HEK293 (cell line): ENCODE measurements at regions not wholly inside any gene's neighbourhood (a gene's known extent, or its start where the extent isn't known, plus 50 kb on each side); places are given as distances from the start of the nearest gene placed in this dataset.

Experiments used
- CTCF ChIA-PET: fragments of 350-600 bp; formaldehyde crosslinking; extraction: SDS; loops from one replicate; lab custom pipeline; 2021; ENCODE audit warnings: antibody characterized with exemption; lab: Yijun Ruan, JAX
- POLR2A ChIA-PET: fragments of 300-600 bp; formaldehyde crosslinking; extraction: SDS; loops from one replicate; lab custom pipeline; 2020; ENCODE audit warnings: antibody characterized with exemption, inconsistent platforms; lab: Yijun Ruan, JAX
- H3K27ac ChIP-seq: fragments of 200-500 bp; sonication (Bioruptor generic); 2 replicates; pipeline ENCODE4 v1.5.1; 2014; ENCODE audit warnings: low read depth, low read length, control low read depth, inconsistent platforms; ENCODE audit errors: extremely low read depth
- H3K36me3 ChIP-seq, 2 experiments: fragments of 200-500 bp in 1 of 2; sonication (Bioruptor generic) in 1 of 2; 1 replicate in 1 of 2; 2 replicates in 1 of 2; pipeline ENCODE4 v1.5.1; 2014 to 2017; ENCODE audit warnings: inconsistent platforms in 2 of 2, low read length in 2 of 2; ENCODE audit not compliant: control insufficient read depth in 2 of 2, insufficient read depth in 1 of 2
- H3K4me1 ChIP-seq: fragments of 200-500 bp; sonication (Bioruptor generic); 2 replicates; pipeline ENCODE4 v1.5.1; 2014; ENCODE audit warnings: mild to moderate bottlenecking, low read length, inconsistent platforms; ENCODE audit not compliant: control insufficient read depth, insufficient read depth
- H3K4me3 ChIP-seq: 2 replicates; pipeline ENCODE4 v1.5.1; 2011; ENCODE audit warnings: low read depth, mild to moderate bottlenecking, control low read depth, low read length, moderate library complexity
- H3K9me3 ChIP-seq: fragments of 200-500 bp; sonication (Bioruptor generic); 2 replicates; pipeline ENCODE4 v1.5.1; 2014; ENCODE audit warnings: low read depth, low read length, inconsistent platforms; ENCODE audit not compliant: control insufficient read depth, insufficient read depth
- HOXA7 ChIP-seq: sonication (generic); formaldehyde crosslinking; IDR thresholded peaks from 2 replicates; pipeline ENCODE4 v1.8.1; 2022; ENCODE audit warnings: missing genetic modification reagents, borderline replicate concordance
- KLF10 ChIP-seq: fragments of 450-650 bp; IDR thresholded peaks from 2 replicates; pipeline ENCODE4 v1.5.1; 2018; ENCODE audit warnings: missing biosample characterization, mild to moderate bottlenecking, missing genetic modification characterization
- PBX3 ChIP-seq: sonication (generic); formaldehyde crosslinking; IDR thresholded peaks from 2 replicates; pipeline ENCODE4 v1.8.1; 2022; ENCODE audit warnings: mild to moderate bottlenecking, moderate library complexity, missing genetic modification reagents
- SCRT2 ChIP-seq: fragments of 450-650 bp; formaldehyde crosslinking; IDR thresholded peaks from 2 replicates; pipeline ENCODE4 v1.5.1; 2016; ENCODE audit warnings: missing biosample characterization, missing genetic modification characterization
- SETDB1 ChIP-seq: IDR thresholded peaks from one replicate; pipeline ENCODE4 v1.6.1; 2017; ENCODE audit warnings: mild to moderate bottlenecking, low read length, moderate library complexity, mixed read lengths; ENCODE audit not compliant: insufficient read length
- ZBTB17 ChIP-seq: fragments of 450-650 bp; formaldehyde crosslinking; IDR thresholded peaks from 2 replicates; pipeline ENCODE4 v1.5.1; 2016; ENCODE audit warnings: missing biosample characterization, missing genetic modification characterization
- ZBTB21 ChIP-seq: fragments of 450-650 bp; formaldehyde crosslinking; IDR thresholded peaks from 2 replicates; pipeline ENCODE4 v1.5.1; 2017; ENCODE audit warnings: missing biosample characterization, missing genetic modification characterization
- ZBTB44 ChIP-seq: fragments of 450-650 bp; IDR thresholded peaks from 2 replicates; pipeline ENCODE4 v1.5.1; 2018; ENCODE audit warnings: missing biosample characterization, mild to moderate bottlenecking, missing genetic modification characterization
- ZFP41 ChIP-seq: fragments of 450-650 bp; formaldehyde crosslinking; IDR thresholded peaks from 2 replicates; pipeline ENCODE4 v1.5.1; 2016; ENCODE audit warnings: missing biosample characterization, missing genetic modification characterization, borderline replicate concordance
- ZNF132 ChIP-seq: fragments of 450-650 bp; formaldehyde crosslinking; IDR thresholded peaks from 2 replicates; pipeline ENCODE4 v1.5.1; 2017; ENCODE audit warnings: missing biosample characterization, missing genetic modification characterization, borderline replicate concordance
- ZNF175 ChIP-seq: fragments of 450-650 bp; formaldehyde crosslinking; IDR thresholded peaks from 2 replicates; pipeline ENCODE4 v1.5.1; 2016; ENCODE audit warnings: missing biosample characterization, missing genetic modification characterization
- ZNF274 ChIP-seq, 2 experiments: fragments of 200-500 bp in 1 of 2; fragments of 450-650 bp in 1 of 2; sonication (Bioruptor generic) in 1 of 2; formaldehyde crosslinking in 1 of 2; IDR thresholded peaks; 2 replicates each; pipeline versions ENCODE4 v1.5.1 to v1.6.1; 2014 to 2016; ENCODE audit warnings: borderline replicate concordance in 1 of 2, inconsistent platforms in 1 of 2, low read length in 1 of 2, missing biosample characterization in 1 of 2, missing genetic modification characterization in 1 of 2
- ZNF311 ChIP-seq: fragments of 450-650 bp; formaldehyde crosslinking; IDR thresholded peaks from 2 replicates; pipeline ENCODE4 v1.5.1; 2017; ENCODE audit warnings: missing biosample characterization, missing genetic modification characterization, borderline replicate concordance
- ZNF324 ChIP-seq: fragments of 450-650 bp; formaldehyde crosslinking; IDR thresholded peaks from 2 replicates; pipeline ENCODE4 v1.5.1; 2016; ENCODE audit warnings: missing biosample characterization, missing genetic modification characterization
- ZNF350 ChIP-seq: fragments of 450-650 bp; formaldehyde crosslinking; IDR thresholded peaks from 2 replicates; pipeline ENCODE4 v1.5.0; 2017; ENCODE audit warnings: missing biosample characterization, mild to moderate bottlenecking, missing genetic modification characterization
- ZNF404 ChIP-seq: fragments of 450-650 bp; formaldehyde crosslinking; IDR thresholded peaks from 2 replicates; pipeline ENCODE4 v1.5.1; 2017; ENCODE audit warnings: missing biosample characterization, missing genetic modification characterization
- ZNF514 ChIP-seq: fragments of 450-650 bp; formaldehyde crosslinking; IDR thresholded peaks from 2 replicates; pipeline ENCODE4 v1.5.1; 2016; ENCODE audit warnings: missing biosample characterization, missing genetic modification characterization
- ZNF580 ChIP-seq: fragments of 450-650 bp; formaldehyde crosslinking; IDR thresholded peaks from 2 replicates; pipeline ENCODE4 v1.5.1; 2016; ENCODE audit warnings: missing biosample characterization, missing genetic modification characterization
- ZNF707 ChIP-seq: fragments of 450-650 bp; formaldehyde crosslinking; IDR thresholded peaks from 2 replicates; pipeline ENCODE4 v1.5.1; 2016; ENCODE audit warnings: missing biosample characterization, missing genetic modification characterization
- ZNF747 ChIP-seq: fragments of 450-650 bp; formaldehyde crosslinking; IDR thresholded peaks from 2 replicates; pipeline ENCODE4 v1.5.1; 2016; ENCODE audit warnings: missing biosample characterization, missing genetic modification characterization
- ZNF76 ChIP-seq: fragments of 450-650 bp; formaldehyde crosslinking; IDR thresholded peaks from 2 replicates; pipeline ENCODE4; 2016; ENCODE audit warnings: low read depth, missing biosample characterization, missing genetic modification characterization, borderline replicate concordance
- ZNF791 ChIP-seq: fragments of 450-650 bp; formaldehyde crosslinking; IDR thresholded peaks from 2 replicates; pipeline ENCODE4 v1.5.1; 2016; ENCODE audit warnings: missing biosample characterization, missing genetic modification characterization
- ZNF843 ChIP-seq: fragments of 450-650 bp; formaldehyde crosslinking; IDR thresholded peaks from 2 replicates; pipeline ENCODE4 v1.5.1; 2016; ENCODE audit warnings: missing biosample characterization, missing genetic modification characterization
- TF ChIP-seq, protein P1 (sequence below): fragments of 450-650 bp; formaldehyde crosslinking; IDR thresholded peaks from 2 replicates; pipeline ENCODE4 v1.5.1; 2016; ENCODE audit warnings: missing biosample characterization, missing genetic modification characterization
- TF ChIP-seq, protein P2 (sequence below): fragments of 450-650 bp; formaldehyde crosslinking; IDR thresholded peaks from 2 replicates; pipeline ENCODE4 v1.5.1; 2016; ENCODE audit warnings: missing biosample characterization, missing genetic modification characterization, low read depth
- TF ChIP-seq, protein P3 (sequence below): fragments of 450-650 bp; formaldehyde crosslinking; optimal IDR thresholded peaks from 2 replicates; pipeline ENCODE3; 2016; ENCODE audit warnings: missing biosample characterization, mild to moderate bottlenecking, missing genetic modification characterization
- TF ChIP-seq, protein P4 (sequence below): fragments of 450-650 bp; formaldehyde crosslinking; IDR thresholded peaks from 2 replicates; pipeline ENCODE4 v1.5.1; 2016; ENCODE audit warnings: missing biosample characterization, missing genetic modification characterization

DNA sequence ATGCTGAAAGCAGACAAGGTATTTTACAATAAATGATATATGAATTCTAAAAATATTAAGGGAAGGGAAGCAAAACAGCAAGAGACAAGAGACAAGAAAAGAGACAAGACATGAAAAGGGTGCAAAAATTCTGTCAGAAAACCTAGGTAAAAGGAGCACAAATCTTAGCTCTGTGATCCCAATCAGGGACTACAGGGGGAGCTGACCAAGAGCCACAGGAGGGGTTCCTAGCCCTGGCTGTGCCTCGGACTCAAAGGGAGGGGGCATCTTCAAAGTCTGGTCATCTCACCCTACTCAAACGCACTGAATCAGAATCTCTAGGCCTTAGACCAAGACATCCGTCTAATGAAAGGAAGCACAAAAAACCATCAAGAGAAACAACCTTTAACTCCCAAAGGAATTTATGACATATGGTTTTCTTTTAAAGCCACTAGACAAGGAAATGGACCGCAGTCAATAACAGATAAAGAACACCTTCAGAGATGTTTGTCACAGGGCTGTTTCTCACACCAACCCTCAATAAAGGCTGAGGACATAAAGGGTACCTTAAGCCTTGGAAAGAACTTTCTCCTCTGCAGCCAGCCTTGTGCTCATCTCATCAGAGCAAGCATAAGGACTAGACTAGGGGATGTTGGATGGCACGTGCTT lies 130.4 kb upstream of the CDYL start:
- ChIA-PET POLR2A (no interaction called here), CTCF (interaction anchor here (0.6 to 1.5 kb wide), 4 partner anchors 9 to 757 kb away, joined by 3 to 7 read pairs (median 4); no protein-coding TSS in a partner anchor)
- Histone ChIP-seq H3K36me3 (no peaks in the 10 kb centered on the region), H3K4me3 (no peak overlapping the region), H3K9me3 (no peaks in the 10 kb centered on the region), H3K27ac (no peak overlapping the region), H3K4me1 (no peaks in the 10 kb centered on the region)
- no peak for TF ChIP-seq ZBTB44
- no peak for TF ChIP-seq ZNF707 (tag by site-specific recombination)
- TF ChIP-seq HOXA7 = no peak
- no peak for TF ChIP-seq ZNF76
- TF ChIP-seq ZNF404 (tag by site-specific recombination) = no peak
- TF ChIP-seq ZNF843 (tag by site-specific recombination) = no peak
- TF ChIP-seq ZNF175 = no peak
- TF ChIP-seq ZNF274 (IDR thresholded peaks at IDR 0.05; ENCODE audit: low read length) = no peak
- TF ChIP-seq ZNF274 (tag by site-specific recombination; IDR thresholded peaks at IDR 0.05; ENCODE audit: borderline replicate concordance) = no peak
- TF ChIP-seq, protein P1, sequence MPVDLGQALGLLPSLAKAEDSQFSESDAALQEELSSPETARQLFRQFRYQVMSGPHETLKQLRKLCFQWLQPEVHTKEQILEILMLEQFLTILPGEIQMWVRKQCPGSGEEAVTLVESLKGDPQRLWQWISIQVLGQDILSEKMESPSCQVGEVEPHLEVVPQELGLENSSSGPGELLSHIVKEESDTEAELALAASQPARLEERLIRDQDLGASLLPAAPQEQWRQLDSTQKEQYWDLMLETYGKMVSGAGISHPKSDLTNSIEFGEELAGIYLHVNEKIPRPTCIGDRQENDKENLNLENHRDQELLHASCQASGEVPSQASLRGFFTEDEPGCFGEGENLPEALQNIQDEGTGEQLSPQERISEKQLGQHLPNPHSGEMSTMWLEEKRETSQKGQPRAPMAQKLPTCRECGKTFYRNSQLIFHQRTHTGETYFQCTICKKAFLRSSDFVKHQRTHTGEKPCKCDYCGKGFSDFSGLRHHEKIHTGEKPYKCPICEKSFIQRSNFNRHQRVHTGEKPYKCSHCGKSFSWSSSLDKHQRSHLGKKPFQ = no peak
- no peak for TF ChIP-seq ZNF311
- no peak for TF ChIP-seq SETDB1
- TF ChIP-seq, protein P2, sequence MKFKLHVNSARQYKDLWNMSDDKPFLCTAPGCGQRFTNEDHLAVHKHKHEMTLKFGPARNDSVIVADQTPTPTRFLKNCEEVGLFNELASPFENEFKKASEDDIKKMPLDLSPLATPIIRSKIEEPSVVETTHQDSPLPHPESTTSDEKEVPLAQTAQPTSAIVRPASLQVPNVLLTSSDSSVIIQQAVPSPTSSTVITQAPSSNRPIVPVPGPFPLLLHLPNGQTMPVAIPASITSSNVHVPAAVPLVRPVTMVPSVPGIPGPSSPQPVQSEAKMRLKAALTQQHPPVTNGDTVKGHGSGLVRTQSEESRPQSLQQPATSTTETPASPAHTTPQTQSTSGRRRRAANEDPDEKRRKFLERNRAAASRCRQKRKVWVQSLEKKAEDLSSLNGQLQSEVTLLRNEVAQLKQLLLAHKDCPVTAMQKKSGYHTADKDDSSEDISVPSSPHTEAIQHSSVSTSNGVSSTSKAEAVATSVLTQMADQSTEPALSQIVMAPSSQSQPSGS (tag by site-specific recombination) = no peak
- no peak for TF ChIP-seq ZFP41 (tag by site-specific recombination)
- TF ChIP-seq ZBTB21 (tag by site-specific recombination) = no peak
- no peak for TF ChIP-seq ZNF580 (tag by site-specific recombination)
- no peak for TF ChIP-seq SCRT2 (tag by site-specific recombination)
- TF ChIP-seq ZNF747 (tag by site-specific recombination) = no peak
- TF ChIP-seq, protein P3, sequence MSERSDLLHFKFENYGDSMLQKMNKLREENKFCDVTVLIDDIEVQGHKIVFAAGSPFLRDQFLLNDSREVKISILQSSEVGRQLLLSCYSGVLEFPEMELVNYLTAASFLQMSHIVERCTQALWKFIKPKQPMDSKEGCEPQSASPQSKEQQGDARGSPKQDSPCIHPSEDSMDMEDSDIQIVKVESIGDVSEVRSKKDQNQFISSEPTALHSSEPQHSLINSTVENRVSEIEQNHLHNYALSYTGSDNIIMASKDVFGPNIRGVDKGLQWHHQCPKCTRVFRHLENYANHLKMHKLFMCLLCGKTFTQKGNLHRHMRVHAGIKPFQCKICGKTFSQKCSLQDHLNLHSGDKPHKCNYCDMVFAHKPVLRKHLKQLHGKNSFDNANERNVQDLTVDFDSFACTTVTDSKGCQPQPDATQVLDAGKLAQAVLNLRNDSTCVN (tag by site-specific recombination) = no peak
- TF ChIP-seq KLF10 (tag by site-specific recombination) = no peak
- no peak for TF ChIP-seq ZNF132
- TF ChIP-seq, all 188 proteins: peak for 0

- ChIA-PET POLR2A (no interaction called here), CTCF (interaction anchor here (1.5 kb wide), 1 partner anchor 8 kb away, joined by 5 read pairs; no protein-coding TSS in a partner anchor)
- TF ChIP-seq ZNF791 (no peak), ZNF350 (tag by site-specific recombination) (no peak), ZBTB17 (tag by site-specific recombination) (no peak), ZNF514 (tag by site-specific recombination) (no peak), PBX3 (CRISPR knock-in tag) (no peak), ZNF324 (no peak)
- TF ChIP-seq, protein P4, sequence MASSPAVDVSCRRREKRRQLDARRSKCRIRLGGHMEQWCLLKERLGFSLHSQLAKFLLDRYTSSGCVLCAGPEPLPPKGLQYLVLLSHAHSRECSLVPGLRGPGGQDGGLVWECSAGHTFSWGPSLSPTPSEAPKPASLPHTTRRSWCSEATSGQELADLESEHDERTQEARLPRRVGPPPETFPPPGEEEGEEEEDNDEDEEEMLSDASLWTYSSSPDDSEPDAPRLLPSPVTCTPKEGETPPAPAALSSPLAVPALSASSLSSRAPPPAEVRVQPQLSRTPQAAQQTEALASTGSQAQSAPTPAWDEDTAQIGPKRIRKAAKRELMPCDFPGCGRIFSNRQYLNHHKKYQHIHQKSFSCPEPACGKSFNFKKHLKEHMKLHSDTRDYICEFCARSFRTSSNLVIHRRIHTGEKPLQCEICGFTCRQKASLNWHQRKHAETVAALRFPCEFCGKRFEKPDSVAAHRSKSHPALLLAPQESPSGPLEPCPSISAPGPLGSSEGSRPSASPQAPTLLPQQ = no peak
- Histone ChIP-seq H3K27ac (no peak overlapping the region), H3K4me1 (no peaks in the 10 kb centered on the region), H3K36me3 (no peaks in the 10 kb centered on the region), H3K4me3 (no peak overlapping the region), H3K9me3 (no peaks in the 10 kb centered on the region)
These were observed 131.2 kb upstream of the CDYL start for GRCh38 chr6:4644996-4645395.
